ACC112 (cell line): ENCODE measurements at regions not wholly inside any gene's neighbourhood (a gene's known extent, or its start where the extent isn't known, plus 50 kb on each side); places are given as distances from the start of the nearest gene placed in this dataset.

ENCODE experiments used
- H2AFZ ChIP-seq: fragments of 200-600 bp; sonication (generic); one replicate; pipeline ENCODE4 v1.6.0; 2017; ENCODE audit warnings: antibody characterized with exemption, low read length; ENCODE audit not compliant: unreplicated experiment
- H3K27ac ChIP-seq: fragments of 200-600 bp; sonication (generic); 2 replicates; pipeline ENCODE4 v1.5.1; 2014; ENCODE audit warnings: low read depth, mild to moderate bottlenecking, antibody characterized with exemption, low read length, moderate library complexity
- H3K27me3 ChIP-seq: fragments of 200-600 bp; sonication (generic); 2 replicates; pipeline ENCODE4 v1.6.1; 2014; ENCODE audit warnings: mild to moderate bottlenecking, antibody characterized with exemption, low read length, moderate library complexity, mixed read lengths; ENCODE audit not compliant: insufficient read depth
- H3K36me3 ChIP-seq: fragments of 200-600 bp; sonication (generic); 2 replicates; pipeline ENCODE4 v1.6.1; 2016; ENCODE audit warnings: mild to moderate bottlenecking, antibody characterized with exemption, low read length, moderate library complexity, mixed read lengths; ENCODE audit not compliant: insufficient read depth
- H3K4me1 ChIP-seq: fragments of 200-600 bp; sonication (generic); one replicate; pipeline ENCODE4 v1.6.1; 2016; ENCODE audit warnings: low read length, mixed read lengths; ENCODE audit not compliant: insufficient read depth, unreplicated experiment, control insufficient read depth
- H3K4me3 ChIP-seq: fragments of 200-600 bp; sonication (generic); 2 replicates; pipeline ENCODE4 v1.5.1; 2014; ENCODE audit warnings: mild to moderate bottlenecking, low read depth, low read length
- H3K79me2 ChIP-seq: fragments of 200-600 bp; sonication (generic); one replicate; pipeline ENCODE4 v1.6.0; 2016; ENCODE audit warnings: low read length; ENCODE audit not compliant: control insufficient read depth, unreplicated experiment, insufficient read depth

GRCh38 chr13:67574320-67575233 is 344.4 kb upstream of the PCDH9 start:
- H3K27ac ChIP-seq, result peak overlapping the region; percentile 53
- peak overlapping the region; percentile 10 for H2AFZ ChIP-seq
- no peaks in the 10 kb centered on the region for H3K27me3 ChIP-seq
- H3K4me3 ChIP-seq, result no peak overlapping the region
- no peaks in the 10 kb centered on the region for H3K36me3 ChIP-seq
- H3K79me2 ChIP-seq, result no peaks in the 10 kb centered on the region
- H3K4me1 ChIP-seq, result peaks cover 5% of the 10 kb centered on the region

- Histone ChIP-seq H3K36me3 (no peaks in the 10 kb centered on the region), H2AFZ (no peak overlapping the region), H3K4me1 (no peaks in the 10 kb centered on the region), H3K4me3 (no peak overlapping the region), H3K27ac (no peak overlapping the region), H3K79me2 (no peaks in the 10 kb centered on the region), H3K27me3 (no peaks in the 10 kb centered on the region)
Observed at GRCh38 chr13:67568205-67568604, 338.1 kb upstream of the PCDH9 start.

GRCh38 chr13:67557642-67558241 is 327.6 kb upstream of the PCDH9 start:
- Histone ChIP-seq H3K27ac (no peak overlapping the region), H3K4me3 (no peak overlapping the region), H3K36me3 (no peaks in the 10 kb centered on the region), H3K4me1 (no peaks in the 10 kb centered on the region), H3K79me2 (no peaks in the 10 kb centered on the region), H2AFZ (no peak overlapping the region), H3K27me3 (no peaks in the 10 kb centered on the region)

GRCh38 chr13:67557118-67557517 is 327.0 kb upstream of the PCDH9 start:
- Histone ChIP-seq H3K4me3 (no peak overlapping the region), H3K79me2 (no peaks in the 10 kb centered on the region), H3K36me3 (no peaks in the 10 kb centered on the region), H2AFZ (no peak overlapping the region), H3K27me3 (no peaks in the 10 kb centered on the region), H3K4me1 (no peaks in the 10 kb centered on the region), H3K27ac (no peak overlapping the region)

- Histone ChIP-seq H3K27ac (no peak overlapping the region), H3K79me2 (no peaks in the 10 kb centered on the region), H3K36me3 (no peaks in the 10 kb centered on the region), H3K4me3 (no peak overlapping the region), H3K4me1 (no peaks in the 10 kb centered on the region), H2AFZ (no peak overlapping the region), H3K27me3 (no peaks in the 10 kb centered on the region)
Observed at GRCh38 chr13:67554746-67555452, 324.8 kb upstream of the PCDH9 start.

- Histone ChIP-seq H3K4me3 (no peak overlapping the region), H3K27me3 (no peaks in the 10 kb centered on the region), H3K36me3 (no peaks in the 10 kb centered on the region), H3K4me1 (no peaks in the 10 kb centered on the region), H3K79me2 (no peaks in the 10 kb centered on the region), H3K27ac (no peak overlapping the region), H2AFZ (no peak overlapping the region)
Observed at GRCh38 chr13:67554286-67554685, 324.1 kb upstream of the PCDH9 start.

- Histone ChIP-seq H2AFZ (no peak overlapping the region), H3K36me3 (no peaks in the 10 kb centered on the region), H3K27me3 (no peaks in the 10 kb centered on the region), H3K4me1 (no peaks in the 10 kb centered on the region), H3K27ac (no peak overlapping the region), H3K4me3 (no peak overlapping the region), H3K79me2 (no peaks in the 10 kb centered on the region)
Observed at GRCh38 chr13:67549331-67549730, 319.2 kb upstream of the PCDH9 start.

GRCh38 chr13:67538906-67539305 is 308.8 kb upstream of the PCDH9 start:
- no peak overlapping the region for H3K4me3 ChIP-seq
- no peaks in the 10 kb centered on the region for H3K36me3 ChIP-seq
- no peak overlapping the region for H3K27ac ChIP-seq
- no peaks in the 10 kb centered on the region for H3K27me3 ChIP-seq
- H3K4me1 ChIP-seq, result no peaks in the 10 kb centered on the region
- no peak overlapping the region for H2AFZ ChIP-seq
- no peaks in the 10 kb centered on the region for H3K79me2 ChIP-seq

GRCh38 chr13:67520886-67521285 is 290.8 kb upstream of the PCDH9 start:
- no peaks in the 10 kb centered on the region for H3K79me2 ChIP-seq
- no peak overlapping the region for H3K4me3 ChIP-seq
- no peaks in the 10 kb centered on the region for H3K4me1 ChIP-seq
- no peak overlapping the region for H3K27ac ChIP-seq
- no peaks in the 10 kb centered on the region for H3K27me3 ChIP-seq
- no peak overlapping the region for H2AFZ ChIP-seq
- no peaks in the 10 kb centered on the region for H3K36me3 ChIP-seq

- no peaks in the 10 kb centered on the region for H3K79me2 ChIP-seq
- H2AFZ ChIP-seq, result no peak overlapping the region
- no peaks in the 10 kb centered on the region for H3K4me1 ChIP-seq
- H3K27me3 ChIP-seq, result no peaks in the 10 kb centered on the region
- H3K27ac ChIP-seq, result no peak overlapping the region
- no peaks in the 10 kb centered on the region for H3K36me3 ChIP-seq
- H3K4me3 ChIP-seq, result no peak overlapping the region
Observed at GRCh38 chr13:67519356-67519755, 289.2 kb upstream of the PCDH9 start.
